ENCODE measurements at regions not wholly inside any gene's neighbourhood (a gene's known extent, or its start where the extent isn't known, plus 50 kb on each side); places are given as distances from the start of the nearest gene placed in this dataset.

- TF ChIP-seq CTCF (IDR thresholded peaks at IDR 0.05) (no peak), EP300 (IDR thresholded peaks at IDR 0.05) (no peak)
Measured at GRCh38 chr3:11739706-11740105, 96.0 kb upstream of the VGLL4 start.
